B cell (primary cell): ENCODE measurements at regions not wholly inside any gene's neighbourhood (a gene's known extent, or its start where the extent isn't known, plus 50 kb on each side); places are given as distances from the start of the nearest gene placed in this dataset.

Experiments used
- ATAC-seq: fragments of 200-7000 bp; cut with Tn5 transposase; one replicate; pipeline ENCODE4 v1.10.0; 2021; ENCODE audit warnings: low read depth, mild to moderate bottlenecking, moderate number of reproducible peaks, moderate library complexity
- CTCF ChIA-PET: fragments of 350-600 bp; sonication (Branson Sonifier 250); formaldehyde crosslinking; loops from one replicate; lab custom pipeline; 2021; ENCODE audit warnings: antibody characterized with exemption, inconsistent platforms; lab: Charles Lee
- POLR2A ChIA-PET: fragments of 350-600 bp; sonication (Branson Sonifier 250); formaldehyde crosslinking; loops from one replicate; lab custom pipeline; 2021; ENCODE audit warnings: antibody characterized with exemption; lab: Charles Lee
- DNase-seq: peaks from one replicate; pipeline ENCODE4 v3.0.0; 2013
- H2AFZ ChIP-seq: 2 replicates; pipeline ENCODE4 v1.6.1; 2012; ENCODE audit warnings: mild to moderate bottlenecking, low read depth, low read length; ENCODE audit not compliant: insufficient read depth, poor library complexity, severe bottlenecking
- H3K27ac ChIP-seq, 2 donors: 1 replicate in 1 of 2; 2 replicates in 1 of 2; pipeline ENCODE4 v1.5.1; 2012 to 2013; ENCODE audit warnings: low read length in 2 of 2, mild to moderate bottlenecking in 2 of 2, moderate library complexity in 1 of 2
- H3K27me3 ChIP-seq, 4 experiments: fragments of 200-600 bp in 1 of 4; sonication (generic) in 1 of 4; replicated peaks in 1 of 4; 1 replicate in 2 of 4; 2 replicates in 2 of 4; pipeline versions ENCODE4 v1.6.1 to v1.7.0; 2013 to 2016; ENCODE audit warnings: low read length in 3 of 4, mild to moderate bottlenecking in 2 of 4, mixed read lengths in 1 of 4, moderate library complexity in 1 of 4; ENCODE audit not compliant: insufficient read depth in 4 of 4, control insufficient read depth in 3 of 4; ENCODE audit errors: control extremely low read depth in 1 of 4
- H3K36me3 ChIP-seq, 2 experiments: replicated peaks in 1 of 2; 1 replicate in 1 of 2; 2 replicates in 1 of 2; pipeline versions ENCODE4 v1.6.1 to v1.7.1; 2013; ENCODE audit warnings: low read length in 1 of 2; ENCODE audit not compliant: insufficient read depth in 2 of 2, control insufficient read depth in 1 of 2; ENCODE audit errors: control extremely low read depth in 1 of 2, extremely low read depth in 1 of 2
- H3K4me1 ChIP-seq, 2 donors: fragments of 200-600 bp in 1 of 2; sonication (generic) in 1 of 2; 1 replicate in 1 of 2; 2 replicates in 1 of 2; pipeline versions ENCODE4 v1.5.1 to v1.6.1; 2013 to 2017; ENCODE audit warnings: low read length in 2 of 2; ENCODE audit not compliant: control insufficient read depth in 2 of 2, insufficient read depth in 2 of 2
- H3K4me2 ChIP-seq: replicated peaks from 2 replicates; pipeline ENCODE3; 2012; ENCODE audit warnings: mild to moderate bottlenecking, low read depth, low read length; ENCODE audit not compliant: poor library complexity, severe bottlenecking
- H3K4me3 ChIP-seq, 5 experiments: fragments of 200-600 bp in 1 of 5; sonication (generic) in 1 of 5; 1 replicate in 3 of 5; 2 replicates in 2 of 5; pipeline versions ENCODE4 v1.5.1 to v1.7.0; 2011 to 2016; ENCODE audit warnings: low read length in 4 of 5, mild to moderate bottlenecking in 4 of 5, low read depth in 2 of 5, control low read depth in 1 of 5, moderate library complexity in 1 of 5; ENCODE audit not compliant: insufficient read depth in 1 of 5; ENCODE audit errors: control extremely low read depth in 1 of 5, extremely low read depth in 1 of 5
- H3K79me2 ChIP-seq: fragments of 200-600 bp; sonication (generic); one replicate; pipeline ENCODE4 v1.6.0; 2016; ENCODE audit warnings: low read length; ENCODE audit not compliant: control insufficient read depth, insufficient read depth
- H3K9ac ChIP-seq: fragments of 200-600 bp; sonication (generic); 2 replicates; pipeline ENCODE4 v1.6.1; 2017; ENCODE audit warnings: mild to moderate bottlenecking, low read length, moderate library complexity
- H3K9me3 ChIP-seq, 3 donors: one replicate each; pipeline versions ENCODE4 v1.6.1 to v1.7.1; 2013; ENCODE audit warnings: low read length in 2 of 3; ENCODE audit not compliant: control insufficient read depth in 2 of 3, insufficient read depth in 1 of 3; ENCODE audit errors: control extremely low read depth in 1 of 3
- H4K20me1 ChIP-seq: 2 replicates; pipeline ENCODE4 v1.6.0; 2012; ENCODE audit warnings: mild to moderate bottlenecking, low read length; ENCODE audit not compliant: insufficient read depth, control insufficient read depth, poor library complexity, severe bottlenecking
- H3K27ac Mint-ChIP-seq: one replicate; pipeline ENCODE4 v1.8.0; 2021; ENCODE audit warnings: mixed read lengths
- H3K27me3 Mint-ChIP-seq: one replicate; pipeline ENCODE4 v1.8.0; 2021; ENCODE audit warnings: mixed read lengths
- H3K4me1 Mint-ChIP-seq: one replicate; pipeline ENCODE4 v1.8.0; 2021; ENCODE audit warnings: mixed read lengths
- H3K4me3 Mint-ChIP-seq: one replicate; pipeline ENCODE4 v1.8.0; 2021; ENCODE audit warnings: mixed read lengths
- H3K9me3 Mint-ChIP-seq: one replicate; pipeline ENCODE4 v1.8.0; 2022; ENCODE audit warnings: mixed read lengths; ENCODE audit not compliant: insufficient read depth
- EZH2 ChIP-seq: IDR thresholded peaks from 2 replicates; pipeline ENCODE4 v1.6.1; 2012; ENCODE audit warnings: borderline replicate concordance, low read depth, mild to moderate bottlenecking, moderate library complexity, low read length; ENCODE audit not compliant: insufficient read depth, poor library complexity, severe bottlenecking
- WGBS: methylation state at CpG from one replicate; pipeline ENCODE4 v1.1.5; 2013; ENCODE audit warnings: missing lambda C conversion rate; ENCODE audit not compliant: insufficient coverage; 5-methylcytosine and 5-hydroxymethylcytosine counted together
- intact Hi-C: fragments of 100-400 bp; cut with micrococcal nuclease; formaldehyde crosslinking; loops from one replicate; pipeline ENCODE4 v1.10.0; 2022
- TF ChIP-seq, protein P1 (sequence below): fragments of 200-600 bp; IDR thresholded peaks from one replicate; pipeline ENCODE4 v1.8.0; 2022; ENCODE audit warnings: antibody characterized with exemption, mild to moderate bottlenecking

DNA sequence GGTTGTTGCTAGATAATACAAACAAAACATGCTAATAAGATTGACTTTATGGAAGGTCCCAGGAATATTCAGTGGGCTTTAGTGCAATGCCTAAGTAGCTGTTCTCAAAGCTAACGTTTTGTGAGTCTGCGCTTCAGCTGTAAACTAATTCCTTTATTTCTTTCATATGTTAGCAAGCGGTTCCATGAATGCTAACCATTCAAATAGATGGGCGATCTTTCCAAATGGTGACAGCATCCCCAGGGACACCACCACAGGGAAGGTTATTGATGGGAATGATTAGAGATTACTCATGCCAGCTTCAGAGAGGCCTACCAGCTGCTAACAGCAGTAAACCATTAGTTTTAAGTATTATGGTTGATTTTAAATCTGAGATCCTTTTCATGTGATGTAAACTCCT is 405.7 kb upstream of the MCTP2 start:
- CTCF ChIA-PET: no interaction called here
- no peaks in the 10 kb centered on the region for H3K4me1 Mint-ChIP-seq
- intact Hi-C loops: no loop called here
- H3K27me3 ChIP-seq: no peaks in the 10 kb centered on the region
- H3K27ac ChIP-seq: no peak overlapping the region
- no peak overlapping the region for H3K9ac ChIP-seq
- H3K79me2 ChIP-seq: no peaks in the 10 kb centered on the region
- H3K9me3 Mint-ChIP-seq: no peaks in the 10 kb centered on the region
- no peak overlapping the region for H3K27ac Mint-ChIP-seq
- WGBS: no CpG with 5 or more reads among the region's 4 CpGs
- no peak overlapping the region for H3K4me3 Mint-ChIP-seq
- no peaks in the 10 kb centered on the region for H3K4me1 ChIP-seq
- H4K20me1 ChIP-seq: no peaks in the 10 kb centered on the region
- TF ChIP-seq, protein P1, sequence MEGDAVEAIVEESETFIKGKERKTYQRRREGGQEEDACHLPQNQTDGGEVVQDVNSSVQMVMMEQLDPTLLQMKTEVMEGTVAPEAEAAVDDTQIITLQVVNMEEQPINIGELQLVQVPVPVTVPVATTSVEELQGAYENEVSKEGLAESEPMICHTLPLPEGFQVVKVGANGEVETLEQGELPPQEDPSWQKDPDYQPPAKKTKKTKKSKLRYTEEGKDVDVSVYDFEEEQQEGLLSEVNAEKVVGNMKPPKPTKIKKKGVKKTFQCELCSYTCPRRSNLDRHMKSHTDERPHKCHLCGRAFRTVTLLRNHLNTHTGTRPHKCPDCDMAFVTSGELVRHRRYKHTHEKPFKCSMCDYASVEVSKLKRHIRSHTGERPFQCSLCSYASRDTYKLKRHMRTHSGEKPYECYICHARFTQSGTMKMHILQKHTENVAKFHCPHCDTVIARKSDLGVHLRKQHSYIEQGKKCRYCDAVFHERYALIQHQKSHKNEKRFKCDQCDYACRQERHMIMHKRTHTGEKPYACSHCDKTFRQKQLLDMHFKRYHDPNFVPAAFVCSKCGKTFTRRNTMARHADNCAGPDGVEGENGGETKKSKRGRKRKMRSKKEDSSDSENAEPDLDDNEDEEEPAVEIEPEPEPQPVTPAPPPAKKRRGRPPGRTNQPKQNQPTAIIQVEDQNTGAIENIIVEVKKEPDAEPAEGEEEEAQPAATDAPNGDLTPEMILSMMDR: no peak
- no peak for TF ChIP-seq EZH2
- POLR2A ChIA-PET: no interaction called here
- no peaks in the 10 kb centered on the region for H3K36me3 ChIP-seq
- H3K27me3 Mint-ChIP-seq: no peaks in the 10 kb centered on the region
- no peak overlapping the region for H3K4me3 ChIP-seq
- H3K4me2 ChIP-seq: no peak overlapping the region
- no peak for ATAC-seq
- H2AFZ ChIP-seq: no peak overlapping the region
- no peak for DNase-seq
- H3K9me3 ChIP-seq: no peaks in the 10 kb centered on the region

DNA sequence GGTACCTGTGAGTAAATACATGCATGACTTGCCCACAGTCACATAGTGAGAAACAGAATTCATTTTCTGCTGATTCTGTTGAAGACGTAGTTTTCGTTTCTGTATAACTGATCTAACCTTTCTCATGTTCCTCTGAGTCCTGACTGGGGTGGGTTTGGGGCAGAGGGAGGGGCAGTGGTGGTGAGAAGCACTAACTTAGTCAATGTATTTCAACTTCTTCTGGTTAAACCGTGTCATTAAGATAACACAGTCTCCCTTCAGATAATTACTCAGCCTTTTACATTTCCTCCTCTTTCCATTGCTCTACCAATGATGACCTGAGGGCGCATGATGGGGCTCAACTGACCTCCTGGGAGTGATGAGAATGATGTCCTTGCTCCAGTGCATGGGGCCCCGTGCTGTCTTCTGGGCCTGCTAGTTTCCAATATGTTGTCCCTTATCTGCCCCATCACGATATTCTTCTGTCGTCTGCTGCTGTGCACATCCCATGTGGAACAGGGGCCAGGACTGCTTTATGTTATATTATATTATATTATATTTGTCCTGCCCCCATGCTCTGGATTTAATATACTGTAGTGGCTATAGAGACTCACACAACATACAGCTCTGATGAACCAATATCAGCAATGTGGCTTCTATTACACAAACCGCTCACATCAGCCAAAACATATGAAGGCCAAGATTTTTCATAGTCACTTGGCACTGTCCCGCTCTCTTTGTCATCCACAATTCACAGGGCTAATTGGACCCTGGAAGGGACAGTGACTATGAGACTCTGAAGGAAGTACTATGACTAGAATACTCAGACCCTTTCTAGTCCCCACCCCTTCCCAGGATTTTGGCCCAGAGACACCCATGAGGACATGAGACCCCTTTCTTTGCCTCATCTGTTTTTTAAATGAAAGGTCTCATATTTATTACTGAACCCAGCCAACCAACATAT is 407.1 kb upstream of the MCTP2 start:
- H3K36me3 ChIP-seq: no peaks in the 10 kb centered on the region
- H3K27me3 Mint-ChIP-seq: no peaks in the 10 kb centered on the region
- ATAC-seq (no peak), DNase-seq (no peak)
- H3K27ac ChIP-seq: no peak overlapping the region
- no peaks in the 10 kb centered on the region for H3K4me1 Mint-ChIP-seq
- H3K79me2 ChIP-seq: no peaks in the 10 kb centered on the region
- TF ChIP-seq, protein P1: no peak
- no peak for TF ChIP-seq EZH2
- H3K4me1 ChIP-seq: no peaks in the 10 kb centered on the region
- no peak overlapping the region for H3K9ac ChIP-seq
- no peak overlapping the region for H3K27ac Mint-ChIP-seq
- ChIA-PET POLR2A (no interaction called here), CTCF (no interaction called here)
- no peaks in the 10 kb centered on the region for H4K20me1 ChIP-seq
- no peak overlapping the region for H3K4me2 ChIP-seq
- no peak overlapping the region for H3K4me3 ChIP-seq
- no peak overlapping the region for H2AFZ ChIP-seq
- no peaks in the 10 kb centered on the region for H3K27me3 ChIP-seq
- 100% methylated on average over 2 of the region's 9 CpGs for WGBS
- H3K4me3 Mint-ChIP-seq: no peak overlapping the region
- no peaks in the 10 kb centered on the region for H3K9me3 ChIP-seq
- no peaks in the 10 kb centered on the region for H3K9me3 Mint-ChIP-seq
- intact Hi-C loops: no loop called here
